SK-N-SH (cell line): ENCODE measurements at regions not wholly inside any gene's neighbourhood (a gene's known extent, or its start where the extent isn't known, plus 50 kb on each side); places are given as distances from the start of the nearest gene placed in this dataset.

ENCODE experiments used
- CTCF ChIA-PET: fragments of 300-600, 350-600 bp; formaldehyde crosslinking; extraction: SDS; loops from one replicate; lab custom pipeline; 2021; lab: Yijun Ruan, JAX
- POLR2A ChIA-PET: fragments of 350-600 bp; sonication (Branson Sonifier 250); formaldehyde crosslinking; extraction: SDS; loops from one replicate; lab custom pipeline; 2020; ENCODE audit warnings: antibody characterized with exemption, inconsistent platforms; lab: Yijun Ruan, JAX
- DNase-seq: peaks from one replicate; pipeline ENCODE4 v3.0.0; 2012
- H2AFZ ChIP-seq: fragments of 200-600 bp; sonication (generic); 2 replicates; pipeline ENCODE4 v1.8.1; 2016; ENCODE audit warnings: antibody characterized with exemption, mild to moderate bottlenecking, low read depth
- H3F3A ChIP-seq: fragments of 200-600 bp; sonication (generic); replicated peaks from 2 replicates; pipeline ENCODE3; 2016; ENCODE audit warnings: antibody characterized with exemption, mild to moderate bottlenecking; ENCODE audit not compliant: insufficient read depth
- H3K27ac ChIP-seq, 2 experiments: fragments of 200-500 bp in 1 of 2; fragments of 200-600 bp in 1 of 2; sonication (Bioruptor generic) in 1 of 2; sonication (generic), shearing (Covaris generic) in 1 of 2; 2 replicates each; pipeline versions ENCODE4 v1.5.1 to v1.6.1; 2014 to 2016; ENCODE audit warnings: low read depth in 2 of 2, inconsistent platforms in 1 of 2, low read length in 1 of 2, mild to moderate bottlenecking in 1 of 2, mixed read lengths in 1 of 2
- H3K27me3 ChIP-seq: fragments of 200-600 bp; sonication (generic), shearing (Covaris generic); 2 replicates; pipeline ENCODE4 v1.6.1; 2016; ENCODE audit warnings: mixed run types; ENCODE audit not compliant: insufficient read depth
- H3K36me3 ChIP-seq, 2 experiments: fragments of 200-500 bp in 1 of 2; fragments of 200-600 bp in 1 of 2; sonication (Bioruptor generic) in 1 of 2; sonication (generic) in 1 of 2; replicated peaks in 1 of 2; 2 replicates each; pipeline versions ENCODE3 to v1.5.1; 2014 to 2016; ENCODE audit warnings: low read length in 1 of 2, mild to moderate bottlenecking in 1 of 2; ENCODE audit not compliant: insufficient read depth in 2 of 2, control insufficient read depth in 1 of 2
- H3K4me1 ChIP-seq, 2 experiments: fragments of 200-500 bp in 1 of 2; fragments of 200-600 bp in 1 of 2; sonication (Bioruptor generic) in 1 of 2; sonication (generic), shearing (Covaris generic) in 1 of 2; 2 replicates each; pipeline versions ENCODE4 v1.5.1 to v1.6.1; 2014 to 2016; ENCODE audit warnings: low read depth in 1 of 2, low read length in 1 of 2, mixed run types in 1 of 2; ENCODE audit not compliant: insufficient read depth in 2 of 2, control insufficient read depth in 1 of 2
- H3K4me2 ChIP-seq: fragments of 200-600 bp; sonication (generic), shearing (Covaris generic); 2 replicates; pipeline ENCODE4 v1.6.1; 2017; ENCODE audit warnings: mixed run types
- H3K4me3 ChIP-seq, 2 experiments: fragments of 200-500 bp in 1 of 2; fragments of 200-600 bp in 1 of 2; sonication (Bioruptor generic) in 1 of 2; sonication (generic), shearing (Covaris generic) in 1 of 2; 2 replicates each; pipeline versions ENCODE4 v1.5.1 to v1.8.1; 2014 to 2016; ENCODE audit warnings: low read depth in 2 of 2, inconsistent platforms in 1 of 2, low read length in 1 of 2, mild to moderate bottlenecking in 1 of 2, mixed read lengths in 1 of 2, moderate library complexity in 1 of 2
- H3K79me2 ChIP-seq: fragments of 200-600 bp; sonication (generic); 2 replicates; pipeline ENCODE4 v1.8.1; 2017; ENCODE audit warnings: mild to moderate bottlenecking; ENCODE audit not compliant: insufficient read depth
- H3K9ac ChIP-seq: fragments of 200-600 bp; sonication (generic); 2 replicates; pipeline ENCODE4 v1.6.1; 2017; ENCODE audit warnings: mixed run types
- H3K9me2 ChIP-seq: fragments of 200-600 bp; sonication (generic); 2 replicates; pipeline ENCODE4 v1.6.1; 2017; ENCODE audit warnings: mixed run types
- H3K9me3 ChIP-seq: fragments of 200-600 bp; sonication (generic); 2 replicates; pipeline ENCODE4 v1.6.1; 2017; ENCODE audit warnings: mixed run types, mild to moderate bottlenecking, moderate library complexity
- H4K20me1 ChIP-seq: fragments of 200-600 bp; sonication (generic); 2 replicates; pipeline ENCODE4 v1.6.1; 2017; ENCODE audit warnings: mild to moderate bottlenecking, mixed run types; ENCODE audit not compliant: insufficient read depth
- ELF1 ChIP-seq: IDR thresholded peaks from 2 replicates; pipeline ENCODE4 v1.4.0; 2012
- EP300 ChIP-seq, 2 experiments: IDR thresholded peaks; 2 replicates each; pipeline versions ENCODE4 v1.4.0 to v1.6.1; 2012; ENCODE audit warnings: borderline replicate concordance in 1 of 2, low read depth in 1 of 2, low read length in 1 of 2
- FOSL2 ChIP-seq: IDR thresholded peaks from 2 replicates; pipeline ENCODE4 v1.4.0; 2012; ENCODE audit warnings: low read depth, mild to moderate bottlenecking, moderate library complexity, borderline replicate concordance
- FOXJ3 ChIP-seq: sonication (generic); formaldehyde crosslinking; IDR thresholded peaks from 2 replicates; pipeline ENCODE4 v1.5.1; 2020; ENCODE audit warnings: mild to moderate bottlenecking, missing genetic modification reagents
- FOXM1 ChIP-seq: IDR thresholded peaks from 2 replicates; pipeline ENCODE4 v1.4.0; 2012; ENCODE audit warnings: low read depth, mild to moderate bottlenecking
- GATA2 ChIP-seq: sonication (generic); formaldehyde crosslinking; IDR thresholded peaks from 2 replicates; pipeline ENCODE4 v1.5.0; 2020; ENCODE audit warnings: mild to moderate bottlenecking, missing genetic modification reagents
- IRF3 ChIP-seq: fragments of 150-350 bp; IDR thresholded peaks from 2 replicates; pipeline ENCODE4 v1.6.1; 2016; ENCODE audit warnings: mild to moderate bottlenecking, low read depth, low read length
- MEF2A ChIP-seq: IDR thresholded peaks from 2 replicates; pipeline ENCODE4 v1.4.0; 2012; ENCODE audit warnings: low read depth, borderline replicate concordance
- NRF1 ChIP-seq: IDR thresholded peaks from 2 replicates; pipeline ENCODE4 v1.6.1; 2012; ENCODE audit warnings: low read depth, mild to moderate bottlenecking, low read length
- PBX3 ChIP-seq: IDR thresholded peaks from 2 replicates; pipeline ENCODE4; 2012
- RCOR1 ChIP-seq: fragments of 150-350 bp; IDR thresholded peaks from 2 replicates; pipeline ENCODE4 v1.6.1; 2017; ENCODE audit warnings: antibody characterized with exemption, low read length
- RXRA ChIP-seq: IDR thresholded peaks from 2 replicates; pipeline ENCODE4 v1.4.0; 2012; ENCODE audit warnings: low read depth, mild to moderate bottlenecking, borderline replicate concordance
- USF2 ChIP-seq: fragments of 150-350 bp; IDR thresholded peaks from 2 replicates; pipeline ENCODE4 v1.6.1; 2017; ENCODE audit warnings: antibody characterized with exemption, low read length, low read depth, borderline replicate concordance
- YY1 ChIP-seq: IDR thresholded peaks from 2 replicates; pipeline ENCODE4 v1.4.0; 2012; ENCODE audit warnings: low read depth, mild to moderate bottlenecking
- ZBTB33 ChIP-seq: IDR thresholded peaks from 2 replicates; pipeline ENCODE4 v1.4.0; 2012; ENCODE audit warnings: low read depth, borderline replicate concordance
- WGBS: methylation state at CpG from one replicate; pipeline ENCODE4 v1.1.6; 2017; ENCODE audit warnings: low lambda C conversion rate; 5-methylcytosine and 5-hydroxymethylcytosine counted together

GRCh38 chr15:70214941-70215635 lies 117.4 kb upstream of the TLE3 start:
- ChIA-PET CTCF (interaction anchor here (0.6 to 2.4 kb wide), 5 partner anchors 9 to 284 kb away, joined by 3 to 9 read pairs (median 3); no protein-coding TSS in a partner anchor), POLR2A (interaction anchor here (0.5 kb wide), 1 partner anchor 1445 kb away, joined by 5 read pairs; no protein-coding TSS in a partner anchor)
- no peak overlapping the region for H2AFZ ChIP-seq
- 90% methylated on average over 7 of the region's 7 CpGs for whole genome bisulfite sequencing
- H3K9me3 ChIP-seq: no peaks in the 10 kb centered on the region
- no peak overlapping the region for H3K9ac ChIP-seq
- no peaks in the 10 kb centered on the region for H3K9me2 ChIP-seq
- H3K79me2 ChIP-seq: no peaks in the 10 kb centered on the region
- no peaks in the 10 kb centered on the region for H4K20me1 ChIP-seq
- H3F3A ChIP-seq: no peaks in the 10 kb centered on the region
- H3K27me3 ChIP-seq: no peaks in the 10 kb centered on the region
- peaks cover 0 to 45% of the 10 kb centered on the region in 2 experiments; a peak in 1 of 4 replicates for H3K4me1 ChIP-seq
- DNase-seq: no peak
- H3K27ac ChIP-seq: no peak overlapping the region
- no peak for TF ChIP-seq ELF1
- TF ChIP-seq RCOR1: no peak
- TF ChIP-seq RXRA: no peak
- no peak for TF ChIP-seq MEF2A
- no peak for TF ChIP-seq IRF3
- TF ChIP-seq EP300 (IDR thresholded peaks at IDR 0.05; ENCODE audit: borderline replicate concordance in 1 of 2, low read depth in 1 of 2, low read length in 1 of 2): no peak
- TF ChIP-seq PBX3: no peak
- no peak for TF ChIP-seq ZBTB33
- no peak for TF ChIP-seq GATA2 (CRISPR knock-in tag)
- TF ChIP-seq USF2: no peak
- no peak for TF ChIP-seq FOXM1
- TF ChIP-seq YY1: no peak
- no peak for TF ChIP-seq FOXJ3 (CRISPR knock-in tag)
- TF ChIP-seq FOSL2: no peak
- TF ChIP-seq NRF1: no peak
- no peak overlapping the region for H3K4me2 ChIP-seq
- no peaks in the 10 kb centered on the region for H3K36me3 ChIP-seq
- H3K4me3 ChIP-seq: no peak overlapping the region
